Keratinocyte (primary cell): ENCODE measurements at regions not wholly inside any gene's neighbourhood (a gene's known extent, or its start where the extent isn't known, plus 50 kb on each side); places are given as distances from the start of the nearest gene placed in this dataset.

Experiments used
- CTCF ChIP-seq, 3 experiments: IDR thresholded peaks in 1 of 3; conservative IDR thresholded peaks in 1 of 3; optimal IDR thresholded peaks in 1 of 3; 2 replicates in 2 of 3; 3 replicates in 1 of 3; pipeline versions ENCODE3 to v1.5.1; 2011; ENCODE audit warnings: low read length in 3 of 3, mild to moderate bottlenecking in 3 of 3, moderate library complexity in 2 of 3, control low read depth in 1 of 3, inconsistent platforms in 1 of 3; ENCODE audit not compliant: insufficient read depth in 2 of 3; ENCODE audit errors: extremely low read depth in 1 of 3
- EZH2 ChIP-seq: IDR thresholded peaks from one replicate; pipeline ENCODE4 v1.6.1; 2012; ENCODE audit warnings: inconsistent platforms, mild to moderate bottlenecking, low read length, moderate library complexity

- TF ChIP-seq EZH2 (no peak), CTCF (optimal IDR thresholded peaks at IDR 0.05 in 1 of 3, IDR thresholded peaks at IDR 0.05 in 1 of 3, conservative IDR thresholded peaks at IDR 0.05 in 1 of 3; ENCODE audit: extremely low read depth in 1 of 3, insufficient read depth in 2 of 3, low read length in 3 of 3) (no peak)
Measured at GRCh38 chr1:216854836-216855484, 131.7 kb upstream of the ESRRG start.
